ENCODE measurements at regions not wholly inside any gene's neighbourhood (a gene's known extent, or its start where the extent isn't known, plus 50 kb on each side); places are given as distances from the start of the nearest gene placed in this dataset.

- H3K27me3 ChIP-seq (ENCODE audit: control insufficient read depth, insufficient read depth, low read length) = no peaks in the 10 kb centered on the region
- no peak overlapping the region for H3K4me3 ChIP-seq (ENCODE audit: low read depth in 2 of 2, low read length in 2 of 2)
- H3K9me3 ChIP-seq (ENCODE audit: control insufficient read depth, insufficient read depth, low read depth, low read length) = no peaks in the 10 kb centered on the region
- ChIA-PET CTCF (interaction anchor here (0.7 kb wide), 1 partner anchor 65 kb away, joined by 3 read pairs; no protein-coding TSS in a partner anchor), POLR2A (no interaction called here)
- no peak for ATAC-seq
- H3K27ac ChIP-seq (ENCODE audit: low read length) = no peak overlapping the region
- in situ Hi-C loops (cut with HindIII; ENCODE audit: low pct_unique_long_range_greater_than_20kb, low sequenced_read_pairs) (no loop called here), intact Hi-C loops (cut with micrococcal nuclease; ENCODE audit: unreplicated experiment) (no loop called here)
- DNase-seq (ENCODE audit: low read depth, low spot score) = no peak
- no peaks in the 10 kb centered on the region for H3K36me3 ChIP-seq (ENCODE audit: control insufficient read depth, insufficient read depth, low read length)
- BruUV-seq (replicated peaks) = no TSS peak
- no peaks in the 10 kb centered on the region for H3K4me1 ChIP-seq (ENCODE audit: control insufficient read depth, insufficient read depth, low read length)
- TF ChIP-seq TCF7L2 (IDR thresholded peaks at IDR 0.05; ENCODE audit: low read depth, low read length) (no peak), CTCF (IDR thresholded peaks at IDR 0.05) (no peak), POLR2AphosphoS5 (IDR thresholded peaks at IDR 0.05; ENCODE audit: low read depth, low read length) (no peak), REST (IDR thresholded peaks at IDR 0.05; ENCODE audit: insufficient read depth in 1 of 2, low read depth in 2 of 2, low read length in 1 of 2) (no peak), SIN3A (IDR thresholded peaks at IDR 0.05; ENCODE audit: borderline replicate concordance, insufficient read depth, low read depth, low read length) (no peak)
These were observed 87.5 kb downstream of the CHCHD4 start for GRCh38 chr3:14037211-14037610.

GRCh38 chr3:14033023-14033422, 91.6 kb downstream of the CHCHD4 start:
- Histone ChIP-seq H3K27me3 (ENCODE audit: control insufficient read depth, insufficient read depth, low read length) (no peaks in the 10 kb centered on the region), H3K4me3 (ENCODE audit: low read depth in 2 of 2, low read length in 2 of 2) (no peak overlapping the region), H3K4me1 (ENCODE audit: control insufficient read depth, insufficient read depth, low read length) (no peaks in the 10 kb centered on the region), H3K36me3 (ENCODE audit: control insufficient read depth, insufficient read depth, low read length) (no peaks in the 10 kb centered on the region), H3K27ac (ENCODE audit: low read length) (no peak overlapping the region), H3K9me3 (ENCODE audit: control insufficient read depth, insufficient read depth, low read depth, low read length) (no peaks in the 10 kb centered on the region)
- no peak for DNase-seq (ENCODE audit: low read depth, low spot score)
- intact Hi-C loops (cut with micrococcal nuclease; ENCODE audit: unreplicated experiment) = no loop called here
- in situ Hi-C loops (cut with HindIII; ENCODE audit: low pct_unique_long_range_greater_than_20kb, low sequenced_read_pairs) = no loop called here
- ATAC-seq = no peak
- TF ChIP-seq CTCF (IDR thresholded peaks at IDR 0.05) = no peak
- TF ChIP-seq POLR2AphosphoS5 (IDR thresholded peaks at IDR 0.05; ENCODE audit: low read depth, low read length) = no peak
- no peak for TF ChIP-seq TCF7L2 (IDR thresholded peaks at IDR 0.05; ENCODE audit: low read depth, low read length)
- no peak for TF ChIP-seq SIN3A (IDR thresholded peaks at IDR 0.05; ENCODE audit: borderline replicate concordance, insufficient read depth, low read depth, low read length)
- no TSS peak for BruUV-seq (replicated peaks)
- ChIA-PET POLR2A (no interaction called here), CTCF (no interaction called here)

Data from Panc1 (cell line).